Gastrocnemius medialis (tissue), 4 donors: ENCODE measurements at regions not wholly inside any gene's neighbourhood (a gene's known extent, or its start where the extent isn't known, plus 50 kb on each side); places are given as distances from the start of the nearest gene placed in this dataset.
"Not testable (repeated sequence)": the region's sequence is repeated elsewhere in the genome, so short reads cannot be mapped to it uniquely, and the experiment has no call there.

Source experiments
- ATAC-seq, 2 donors: fragments of 150-250 bp; one replicate each; pipeline ENCODE4 v1.9.1; 2016
- DNase-seq, 2 donors: peaks; one replicate each; pipeline ENCODE4 v3.0.0-alpha.2; 2019
- H3K27ac ChIP-seq, 4 donors: fragments of 200-600 bp; sonication (generic); 1 replicate in 1 of 4; 2 replicates in 3 of 4; pipeline ENCODE4 v1.5.1; 2016 to 2018; ENCODE audit warnings: mild to moderate bottlenecking in 2 of 4, moderate library complexity in 1 of 4
- H3K27me3 ChIP-seq, 3 donors: fragments of 200-600 bp; sonication (generic) in 2 of 3; 1 replicate in 1 of 3; 2 replicates in 2 of 3; pipeline versions ENCODE4 v1.5.1 to v1.6.0; 2016 to 2019; ENCODE audit warnings: mild to moderate bottlenecking in 1 of 3, moderate library complexity in 1 of 3
- H3K36me3 ChIP-seq, 2 donors: fragments of 200-600 bp; sonication (generic) in 1 of 2; one replicate each; pipeline ENCODE4 v1.5.1; 2017 to 2018
- H3K4me1 ChIP-seq, 2 donors: fragments of 200-600 bp; sonication (generic) in 1 of 2; one replicate each; pipeline ENCODE4 v1.5.1; 2016 to 2017; ENCODE audit warnings: mild to moderate bottlenecking in 2 of 2
- H3K4me3 ChIP-seq, 4 donors: fragments of 200-600 bp; sonication (generic) in 3 of 4; 1 replicate in 1 of 4; 2 replicates in 3 of 4; pipeline ENCODE4 v1.5.1; 2016 to 2019; ENCODE audit warnings: mild to moderate bottlenecking in 2 of 4
- H3K9me3 ChIP-seq, 3 donors: fragments of 200-600 bp; sonication (generic) in 2 of 3; 1 replicate in 1 of 3; 2 replicates in 2 of 3; pipeline ENCODE4 v1.5.1; 2016 to 2019
- CTCF ChIP-seq, 5 experiments: fragments of 450-650 bp in 3 of 5; fragments of 200-600 bp in 2 of 5; sonication (generic) in 2 of 5; IDR thresholded peaks in 4 of 5; conservative IDR thresholded peaks in 1 of 5; 1 replicate in 4 of 5; 2 replicates in 1 of 5; pipeline ENCODE4 v1.5.1; 2016 to 2019; ENCODE audit warnings: antibody characterized with exemption in 5 of 5, mild to moderate bottlenecking in 3 of 5, moderate library complexity in 3 of 5
- POLR2A ChIP-seq, 2 donors: fragments of 450-650 bp; IDR thresholded peaks; one replicate each; pipeline ENCODE4 v1.6.1; 2017; ENCODE audit warnings: antibody characterized with exemption in 2 of 2, mild to moderate bottlenecking in 2 of 2, moderate library complexity in 2 of 2
- in situ Hi-C, 4 donors: fragments of 200-750 bp; cut with MboI; loops; one replicate each; pipeline versions ENCODE4 v1.15.0 to v1.8.0; 2017; ENCODE audit warnings: low sequenced_read_pairs in 4 of 4
- intact Hi-C: fragments of 100-400 bp; cut with DNase I; formaldehyde crosslinking; loops from one replicate; pipeline ENCODE4 v1.15.1; 2023; ENCODE audit warnings: low total_unique reads

- Histone ChIP-seq H3K4me3 (no peak overlapping the region), H3K9me3 (no peaks in the 10 kb centered on the region), H3K4me1 (no peaks in the 10 kb centered on the region), H3K27ac (no peak overlapping the region), H3K27me3 (no peaks in the 10 kb centered on the region), H3K36me3 (no peaks in the 10 kb centered on the region)
- intact Hi-C loops: no loop called here
- no peak for TF ChIP-seq CTCF (IDR thresholded peaks at IDR 0.05 in 4 of 5, conservative IDR thresholded peaks at IDR 0.05 in 1 of 5)
- TF ChIP-seq POLR2A (IDR thresholded peaks at IDR 0.05): no peak
- in situ Hi-C loops: no loop called here
- ATAC-seq (no peak), DNase-seq (no peak)
Observed at GRCh38 chr18:73352546-73352945, 484.8 kb upstream of the NETO1 start.

- TF ChIP-seq POLR2A (IDR thresholded peaks at IDR 0.05) (no peak), CTCF (IDR thresholded peaks at IDR 0.05 in 4 of 5, conservative IDR thresholded peaks at IDR 0.05 in 1 of 5) (no peak)
- H3K27ac ChIP-seq: no peak overlapping the region
- intact Hi-C loops (no loop called here), in situ Hi-C loops (no loop called here)
- H3K36me3 ChIP-seq: no peaks in the 10 kb centered on the region
- ATAC-seq (no peak), DNase-seq (no peak)
- no peaks in the 10 kb centered on the region for H3K9me3 ChIP-seq
- no peaks in the 10 kb centered on the region for H3K27me3 ChIP-seq
- no peak overlapping the region for H3K4me3 ChIP-seq
- no peaks in the 10 kb centered on the region for H3K4me1 ChIP-seq
Observed at GRCh38 chr18:73340135-73340977, 472.6 kb upstream of the NETO1 start.

- DNase-seq (no peak), ATAC-seq (no peak)
- no peaks in the 10 kb centered on the region for H3K36me3 ChIP-seq
- H3K4me1 ChIP-seq: no peaks in the 10 kb centered on the region
- H3K27ac ChIP-seq: no peak overlapping the region
- in situ Hi-C loops: no loop called here
- intact Hi-C loops: no loop called here
- H3K27me3 ChIP-seq: no peaks in the 10 kb centered on the region
- TF ChIP-seq POLR2A (IDR thresholded peaks at IDR 0.05) (no peak), CTCF (IDR thresholded peaks at IDR 0.05 in 4 of 5, conservative IDR thresholded peaks at IDR 0.05 in 1 of 5) (no peak)
- H3K9me3 ChIP-seq: no peaks in the 10 kb centered on the region
- H3K4me3 ChIP-seq: no peak overlapping the region
Observed at GRCh38 chr18:73331212-73331772, 463.5 kb upstream of the NETO1 start.

GRCh38 chr18:73330106-73330505, 462.3 kb upstream of the NETO1 start:
- intact Hi-C loops, H3K27me3 ChIP-seq, DNase-seq, H3K4me3 ChIP-seq, H3K9me3 ChIP-seq, H3K36me3 ChIP-seq, ATAC-seq, H3K27ac ChIP-seq, H3K4me1 ChIP-seq, in situ Hi-C loops: not testable (repeated sequence)

- H3K36me3 ChIP-seq, in situ Hi-C loops, H3K4me3 ChIP-seq, intact Hi-C loops, ATAC-seq, H3K9me3 ChIP-seq, DNase-seq, H3K27me3 ChIP-seq, H3K27ac ChIP-seq, H3K4me1 ChIP-seq: not testable (repeated sequence)
Observed at GRCh38 chr18:73324187-73324831, 456.5 kb upstream of the NETO1 start.
